ENCODE measurements at regions not wholly inside any gene's neighbourhood (a gene's known extent, or its start where the extent isn't known, plus 50 kb on each side); places are given as distances from the start of the nearest gene placed in this dataset.
"Not testable (repeated sequence)": the region's sequence is repeated elsewhere in the genome, so short reads cannot be mapped to it uniquely, and the experiment has no call there.

- no peak for DNase-seq (ENCODE audit: low spot score)
These were observed 97.6 kb downstream of the ANAPC4 start for GRCh38 chr4:25474690-25475089.

- no peak for DNase-seq (ENCODE audit: low spot score)
These were observed 100.2 kb downstream of the ANAPC4 start for GRCh38 chr4:25477221-25477620.

DNA sequence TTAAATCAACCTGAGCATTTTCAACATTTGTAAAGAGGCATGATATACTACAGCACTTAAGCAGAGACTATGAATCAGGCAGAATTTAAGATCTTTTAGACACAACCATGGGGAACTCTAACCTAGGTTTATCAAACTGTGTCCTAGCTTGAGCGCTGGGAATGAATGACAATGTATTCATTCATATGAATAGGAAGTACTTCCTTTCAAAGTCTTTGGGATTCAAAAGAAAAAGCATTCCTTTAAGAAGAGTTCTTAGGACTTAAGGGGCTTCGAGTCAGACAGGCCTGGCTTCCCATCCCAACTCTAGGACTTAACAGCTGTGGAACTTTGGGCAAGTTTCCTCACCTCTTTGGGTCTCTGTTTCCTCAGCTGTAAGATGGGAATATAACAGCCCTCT, 104.6 kb downstream of the ANAPC4 start:
- DNase-seq (ENCODE audit: low spot score) = no peak

GRCh38 chr4:25484243-25484721, 107.2 kb downstream of the ANAPC4 start:
- peak; percentile 47 for DNase-seq (ENCODE audit: low spot score)

DNA sequence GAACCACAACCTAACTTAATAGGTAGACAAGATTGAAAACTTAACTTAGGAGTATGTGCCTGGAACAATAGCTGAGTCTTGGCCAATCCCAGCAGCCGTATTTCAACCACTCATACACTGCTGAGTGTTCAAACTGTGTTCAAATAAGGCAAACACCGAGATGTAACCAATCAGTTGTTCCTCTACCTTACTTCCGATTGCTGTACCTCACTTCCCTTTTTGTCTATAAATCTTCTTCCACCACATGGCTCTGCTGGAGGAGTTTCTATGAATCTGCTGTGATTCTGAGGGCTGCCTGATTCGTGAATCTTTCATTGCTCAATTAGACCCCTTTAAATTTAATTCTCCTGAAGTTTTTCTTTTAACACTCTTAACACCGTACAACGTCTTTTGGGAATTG, 108.0 kb downstream of the ANAPC4 start:
- DNase-seq (ENCODE audit: low spot score) = no peak

DNA sequence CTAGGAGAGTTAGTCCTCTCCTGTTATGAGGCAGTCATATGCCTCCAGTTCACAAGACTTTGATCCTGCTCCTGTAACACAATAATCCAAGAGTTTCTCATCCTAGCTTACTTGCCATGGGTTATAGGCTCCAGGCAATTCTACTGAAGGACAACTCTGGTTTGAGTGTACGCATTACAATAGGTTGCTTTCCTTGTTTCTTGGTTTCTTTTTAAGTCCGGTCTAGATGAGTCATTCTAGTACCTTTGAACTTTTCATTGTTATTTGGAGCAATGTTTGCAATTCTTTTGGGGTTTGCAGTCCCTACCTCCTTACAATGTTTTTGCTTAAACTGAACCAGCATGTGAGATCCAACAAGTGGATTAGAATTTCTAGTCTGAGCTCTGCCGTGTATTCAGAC, 109.1 kb downstream of the ANAPC4 start:
- no peak for DNase-seq (ENCODE audit: low spot score)

- no peak for DNase-seq (ENCODE audit: low spot score)
These were observed 110.1 kb downstream of the ANAPC4 start for GRCh38 chr4:25487155-25487554.

DNA sequence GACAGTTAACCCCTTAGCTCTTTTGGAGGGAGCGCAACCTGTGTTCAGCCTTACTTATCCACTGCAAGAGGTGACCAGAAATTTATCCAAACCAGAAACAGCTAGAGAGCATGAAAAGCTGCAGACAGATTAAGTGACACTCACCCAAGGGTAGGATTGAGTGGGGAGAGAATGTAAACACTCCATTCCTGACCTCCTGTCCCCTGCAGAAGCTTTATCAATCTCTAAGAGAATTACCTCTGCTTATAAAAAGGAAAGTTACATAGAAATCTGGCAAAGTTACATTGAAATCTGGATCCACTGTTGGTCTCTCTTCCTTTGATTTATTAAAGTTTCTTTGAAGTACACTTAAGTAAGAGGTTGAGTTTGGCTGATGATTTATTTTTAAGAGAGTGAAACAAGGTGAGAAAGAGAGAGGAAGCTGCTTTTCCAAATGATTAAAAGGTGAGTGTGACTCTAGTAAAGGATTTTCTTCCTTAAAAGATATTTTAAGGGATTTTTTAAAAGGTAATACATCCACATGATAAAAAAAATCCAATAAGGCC, 112.3 kb downstream of the ANAPC4 start:
- no peak for DNase-seq (ENCODE audit: low spot score)

DNA sequence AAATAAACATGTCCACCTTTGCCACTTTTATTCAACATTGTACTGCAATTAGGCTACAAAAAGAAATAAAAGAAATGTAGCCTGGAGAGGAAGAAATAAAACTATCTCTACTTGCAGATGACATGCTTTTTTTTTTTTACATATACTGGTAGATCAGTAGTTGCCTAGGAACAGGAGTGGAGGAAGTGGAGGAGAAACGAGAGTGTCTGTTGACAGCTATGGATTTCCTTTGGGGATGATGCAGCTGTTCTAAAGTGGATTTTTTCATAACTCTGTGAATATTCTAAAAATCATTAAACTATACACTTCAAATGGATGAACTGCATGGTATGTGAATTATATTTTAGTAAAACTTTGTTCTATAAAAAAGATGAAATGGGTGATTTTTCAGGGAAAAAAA, 116.4 kb downstream of the ANAPC4 start:
- no peak for DNase-seq (ENCODE audit: low spot score)

- no peak for DNase-seq (ENCODE audit: low spot score)
These were observed 117.1 kb downstream of the ANAPC4 start for GRCh38 chr4:25494166-25494565.

- no peak for DNase-seq (ENCODE audit: low spot score)
These were observed 123.7 kb downstream of the ANAPC4 start for GRCh38 chr4:25500626-25501316.

DNA sequence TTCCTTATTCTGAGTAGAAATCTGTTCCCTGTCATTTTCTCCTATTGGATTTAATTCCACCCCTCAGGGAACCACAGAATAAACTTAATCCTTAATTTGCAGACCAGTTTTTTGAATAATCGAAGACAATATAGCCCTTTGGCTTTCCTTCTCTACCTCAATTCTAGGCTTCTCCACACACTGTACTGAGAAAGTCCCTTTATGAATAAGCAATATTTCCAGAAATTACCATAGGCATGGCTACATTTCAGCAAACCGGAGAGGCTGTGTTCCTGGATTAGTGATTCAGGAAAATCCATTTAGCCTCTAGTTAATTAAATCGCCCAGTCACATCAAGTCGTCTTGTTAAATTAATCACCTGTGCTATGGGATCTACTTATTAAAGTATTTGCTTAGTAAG, 125.1 kb downstream of the ANAPC4 start:
- DNase-seq (ENCODE audit: low spot score) = no peak

DNA sequence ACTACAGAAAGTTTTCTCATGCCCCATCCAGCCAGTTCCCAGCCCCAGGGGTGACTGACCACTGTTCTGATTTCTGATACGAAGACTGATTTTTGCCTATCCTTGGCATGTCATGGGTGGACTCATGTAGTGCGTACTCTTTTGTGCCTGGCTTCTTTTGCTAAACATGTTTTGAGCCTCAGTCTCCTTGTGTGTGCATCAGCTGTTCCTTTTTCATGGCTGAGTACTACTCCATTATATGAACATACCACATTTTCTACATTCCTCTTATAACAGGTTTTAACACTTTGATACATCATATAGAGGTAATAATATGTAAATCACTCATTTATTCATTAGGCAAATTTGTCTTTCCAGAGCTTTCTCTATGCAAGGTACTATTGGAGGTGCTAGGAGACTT, 126.7 kb downstream of the ANAPC4 start:
- DNase-seq (ENCODE audit: low spot score) = no peak

DNA sequence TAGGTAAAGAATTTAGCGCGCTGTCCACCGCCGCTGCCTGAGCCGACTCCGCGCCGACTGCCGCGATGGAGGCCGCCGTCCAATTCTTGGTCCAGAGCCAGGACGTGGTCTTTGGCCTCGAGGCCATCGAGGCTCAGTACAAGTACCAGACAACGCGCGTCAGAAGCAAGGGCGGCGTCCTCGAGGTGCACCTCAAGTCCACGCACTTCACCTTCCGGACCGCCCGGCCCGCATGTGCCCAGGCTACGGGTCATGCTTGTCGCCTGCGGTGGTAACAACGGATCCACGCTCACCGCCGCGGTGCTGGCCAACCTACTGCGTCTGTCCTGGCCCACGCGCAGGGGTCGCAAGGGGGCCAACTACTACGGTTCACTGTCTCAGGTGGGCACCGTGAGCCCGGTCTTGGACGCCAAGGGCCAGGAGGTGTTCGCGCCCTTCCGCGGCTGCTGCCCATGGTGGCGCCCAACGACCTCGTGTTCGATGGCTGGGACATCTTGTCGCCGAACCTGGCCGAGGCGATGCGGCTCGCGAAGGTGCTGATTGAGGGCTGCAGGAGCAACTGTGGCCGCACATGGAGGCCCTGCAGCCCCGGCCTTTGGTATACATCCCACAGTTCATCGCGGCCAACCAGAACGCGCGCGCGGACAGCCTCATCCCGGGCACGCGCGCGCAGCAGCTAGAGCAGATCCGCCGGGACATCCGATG, 128.0 kb downstream of the ANAPC4 start:
- DNase-seq (ENCODE audit: low spot score) = no peak

DNA sequence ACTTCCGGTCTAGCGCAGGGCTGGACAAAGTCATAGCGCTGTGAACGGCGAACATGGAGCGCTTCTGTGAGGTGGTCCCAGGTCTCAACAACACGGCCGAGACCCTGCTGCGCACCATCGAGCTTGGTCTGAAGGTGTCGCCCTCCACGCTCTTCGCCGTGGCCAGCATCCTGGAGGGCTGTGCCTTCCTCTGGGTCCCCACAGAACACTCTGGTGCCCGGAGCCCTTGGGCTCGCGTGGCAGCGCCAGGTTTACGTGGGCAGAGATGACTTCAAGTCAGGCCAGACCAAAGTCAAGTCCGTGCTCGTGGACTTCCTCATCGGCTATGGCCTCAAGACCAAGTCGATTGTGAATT, 128.6 kb downstream of the ANAPC4 start:
- DNase-seq (ENCODE audit: low spot score) = no peak

- no peak for DNase-seq (ENCODE audit: low spot score)
These were observed 129.0 kb downstream of the ANAPC4 start for GRCh38 chr4:25506032-25506571.

DNA sequence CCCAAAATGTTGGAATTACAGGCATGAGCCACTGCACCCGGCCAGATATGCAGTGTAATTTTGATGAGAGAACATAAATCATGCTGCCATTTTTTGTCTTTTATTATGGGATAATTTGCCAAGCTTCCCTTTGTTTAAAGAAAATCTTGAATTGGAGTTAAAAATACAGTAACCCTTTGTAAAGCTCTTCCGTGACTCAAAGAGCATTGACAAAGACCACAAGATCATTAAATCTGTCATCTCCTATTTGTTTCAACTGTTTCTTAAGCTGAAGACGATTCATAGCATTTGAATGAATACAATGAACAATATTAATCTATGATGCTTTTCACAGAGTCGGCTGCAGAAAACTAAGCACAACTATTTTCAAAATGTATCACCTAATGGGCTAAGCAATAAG, 132.6 kb downstream of the ANAPC4 start:
- no peak for DNase-seq (ENCODE audit: low spot score)

GRCh38 chr4:25511823-25512222, 134.8 kb downstream of the ANAPC4 start:
- not testable (repeated sequence) for DNase-seq (ENCODE audit: low spot score)

DNA sequence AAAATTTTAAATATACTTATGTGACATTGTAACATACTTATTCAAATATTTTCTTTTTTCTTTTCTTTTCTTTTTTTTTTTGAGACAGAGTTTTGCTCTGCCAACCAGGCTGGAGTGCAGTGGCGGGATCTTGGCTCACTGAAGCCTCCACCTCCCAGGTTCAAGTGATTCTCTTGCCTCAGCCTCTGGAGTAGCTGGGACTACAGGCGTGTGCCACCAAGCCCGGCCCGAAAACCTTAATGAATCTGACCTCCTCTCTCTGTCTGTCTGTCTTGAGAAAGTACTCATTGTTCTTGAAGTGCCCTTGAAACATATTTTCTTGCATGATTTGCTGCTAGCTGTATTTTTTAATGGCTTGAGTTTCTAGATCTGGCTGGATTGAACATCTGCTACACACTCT, 136.8 kb downstream of the ANAPC4 start:
- DNase-seq (ENCODE audit: low spot score) = no peak

DNA sequence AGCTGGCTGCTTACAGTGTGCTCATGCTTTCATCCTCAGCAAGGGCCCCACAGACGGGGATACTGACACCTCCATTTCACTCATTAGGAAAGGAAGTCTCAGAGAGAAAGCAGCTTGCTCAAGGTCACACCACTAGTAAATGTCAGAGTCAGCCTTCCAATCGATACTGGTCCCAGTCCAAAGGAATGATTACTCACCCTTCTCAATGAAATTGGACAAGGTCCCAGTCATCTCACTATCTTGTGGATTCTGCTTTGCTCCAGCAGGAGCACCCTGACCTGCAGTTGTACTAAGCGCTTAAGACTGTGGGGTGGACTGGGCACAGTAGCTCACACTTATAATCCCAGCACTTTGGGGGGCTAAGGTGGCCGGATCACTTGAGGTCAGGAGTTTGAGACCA, 132.2 kb upstream of the SLC34A2 start:
- no peak for DNase-seq (ENCODE audit: low spot score)

DNA sequence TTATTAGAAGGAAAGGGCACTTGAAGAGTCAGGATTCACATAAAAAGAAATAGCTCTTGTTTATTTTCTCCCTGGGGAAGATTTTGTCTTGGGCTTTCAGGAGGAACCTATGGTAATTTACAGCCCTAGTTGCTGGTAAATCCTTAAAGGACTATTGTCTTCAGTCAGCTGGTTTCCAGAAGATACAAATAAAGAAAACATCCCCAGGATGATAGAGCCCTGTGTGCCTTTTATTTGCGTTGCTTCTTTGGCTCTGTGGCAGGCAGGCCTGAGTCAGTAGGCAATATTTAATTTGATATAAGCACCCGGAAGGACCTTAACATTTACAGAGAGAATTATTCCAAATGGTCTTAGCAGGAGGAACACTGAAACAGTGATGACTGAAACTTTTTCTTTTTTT, 131.0 kb upstream of the SLC34A2 start:
- DNase-seq (ENCODE audit: low spot score) = no peak

- DNase-seq (ENCODE audit: low spot score) = no peak
These were observed 129.8 kb upstream of the SLC34A2 start for GRCh38 chr4:25525896-25526295.

DNA sequence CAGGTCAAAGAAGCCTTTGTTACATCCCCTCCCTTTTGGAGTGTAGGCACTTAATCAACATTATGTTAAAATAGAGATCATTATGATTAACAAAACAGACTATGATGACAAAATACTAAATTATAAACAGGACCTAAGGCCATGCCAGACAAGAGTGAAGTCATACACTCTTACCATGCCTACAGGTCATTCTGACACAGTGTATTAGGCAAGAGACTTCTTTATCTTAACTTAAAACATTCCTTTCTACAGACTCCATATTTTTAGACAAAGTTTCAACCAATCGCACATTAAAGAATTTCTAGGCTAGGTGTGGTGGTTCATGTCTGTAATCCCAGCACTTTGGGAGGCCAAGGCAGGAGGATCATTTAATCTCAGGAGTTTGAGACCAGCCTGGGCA, 128.6 kb upstream of the SLC34A2 start:
- no peak for DNase-seq (ENCODE audit: low spot score)

Measured in H4 (cell line).